Mammary epithelial cell (primary cell): ENCODE measurements at regions not wholly inside any gene's neighbourhood (a gene's known extent, or its start where the extent isn't known, plus 50 kb on each side); places are given as distances from the start of the nearest gene placed in this dataset.

Source experiments
- CTCF ChIP-seq, 2 donors: IDR thresholded peaks in 1 of 2; conservative IDR thresholded peaks in 1 of 2; 2 replicates each; pipeline ENCODE4 v1.5.1; 2011 to 2012; ENCODE audit warnings: inconsistent platforms in 2 of 2, low read length in 2 of 2, mild to moderate bottlenecking in 2 of 2, control low read depth in 1 of 2, low read depth in 1 of 2; ENCODE audit not compliant: insufficient read depth in 1 of 2; ENCODE audit errors: extremely low read depth in 1 of 2
- EZH2 ChIP-seq: IDR thresholded peaks from 2 replicates; pipeline ENCODE4 v1.6.1; 2012; ENCODE audit warnings: low read length, inconsistent platforms, borderline replicate concordance

- TF ChIP-seq CTCF (conservative IDR thresholded peaks at IDR 0.05 in 1 of 2, IDR thresholded peaks at IDR 0.05 in 1 of 2; ENCODE audit: extremely low read depth in 1 of 2, insufficient read depth in 1 of 2, low read depth in 1 of 2, low read length in 2 of 2) (no peak), EZH2 (no peak)
These were observed 163.1 kb downstream of the TUSC7 start for GRCh38 chr3:116872688-116873087.
